ENCODE measurements at regions not wholly inside any gene's neighbourhood (a gene's known extent, or its start where the extent isn't known, plus 50 kb on each side); places are given as distances from the start of the nearest gene placed in this dataset.

- CTCF ChIA-PET: no interaction called here
- Mint-ChIP-seq H3K36me3 (ENCODE audit: insufficient read depth, unreplicated experiment) (peaks cover 5% of the 10 kb centered on the region), H3K9me3 (ENCODE audit: unreplicated experiment) (no peaks in the 10 kb centered on the region), H3K27ac (ENCODE audit: low read depth, unreplicated experiment) (no peak overlapping the region), H3K27me3 (ENCODE audit: insufficient read depth, unreplicated experiment) (no peaks in the 10 kb centered on the region), H3K4me3 (ENCODE audit: unreplicated experiment) (no peak overlapping the region), H3K4me1 (ENCODE audit: insufficient read depth, unreplicated experiment) (no peaks in the 10 kb centered on the region)
- intact Hi-C loops (cut with micrococcal nuclease): no loop called here
- BruUV-seq (replicated peaks): no TSS peak
- DNase-seq (ENCODE audit: unreplicated experiment): no peak
- POLR2A ChIA-PET: interaction anchor here (0.6 kb wide), 1 partner anchor 14 kb away, joined by 3 read pairs; no protein-coding TSS in a partner anchor
- TF ChIP-seq CTCF (IDR thresholded peaks at IDR 0.05; ENCODE audit: unreplicated experiment): no peak
These were observed 62.1 kb upstream of the RGS17 start for GRCh38 chr6:153192943-153193885.

GRCh38 chr6:153183925-153184324, 52.8 kb upstream of the RGS17 start:
- Mint-ChIP-seq H3K36me3 (ENCODE audit: insufficient read depth, unreplicated experiment) (no peaks in the 10 kb centered on the region), H3K4me3 (ENCODE audit: unreplicated experiment) (no peak overlapping the region), H3K27me3 (ENCODE audit: insufficient read depth, unreplicated experiment) (no peaks in the 10 kb centered on the region), H3K4me1 (ENCODE audit: insufficient read depth, unreplicated experiment) (no peaks in the 10 kb centered on the region), H3K27ac (ENCODE audit: low read depth, unreplicated experiment) (no peak overlapping the region), H3K9me3 (ENCODE audit: unreplicated experiment) (peaks cover 8% of the 10 kb centered on the region)
- DNase-seq (ENCODE audit: unreplicated experiment): no peak
- ChIA-PET CTCF (interaction anchor here (0.8 kb wide), 1 partner anchor 887 kb away, joined by 4 read pairs; no protein-coding TSS in a partner anchor), POLR2A (interaction anchor here (0.6 kb wide), 1 partner anchor 395 kb away, joined by 3 read pairs; no protein-coding TSS in a partner anchor)
- intact Hi-C loops (cut with micrococcal nuclease): no loop called here
- TF ChIP-seq CTCF (IDR thresholded peaks at IDR 0.05; ENCODE audit: unreplicated experiment): no peak
- no TSS peak for BruUV-seq (replicated peaks)

All from MCF 10A (cell line).